H1 (cell line): ENCODE measurements at regions not wholly inside any gene's neighbourhood (a gene's known extent, or its start where the extent isn't known, plus 50 kb on each side); places are given as distances from the start of the nearest gene placed in this dataset.
A peak's percentile ranks its signal among the peaks of the same experiment; 100 is the strongest.

Experiments used
- BCL11A ChIP-seq, 2 experiments: IDR thresholded peaks; one replicate each; pipeline ENCODE4 v1.6.1; 2011; ENCODE audit warnings: low read depth in 2 of 2, low read length in 2 of 2, mild to moderate bottlenecking in 2 of 2
- CHD7 ChIP-seq: fragments of 300-600 bp; sonication (generic); IDR thresholded peaks from 2 replicates; pipeline ENCODE4 v1.7.1; 2012; ENCODE audit warnings: low read length, moderate library complexity, mild to moderate bottlenecking, inconsistent platforms; ENCODE audit not compliant: insufficient replicate concordance
- KDM5A ChIP-seq: fragments of 200-600 bp; IDR thresholded peaks from 2 replicates; pipeline ENCODE4 v1.7.1; 2012; ENCODE audit warnings: mild to moderate bottlenecking, low read length, inconsistent platforms, mixed read lengths
- RXRA ChIP-seq: IDR thresholded peaks from 2 replicates; pipeline ENCODE4 v1.6.1; 2011; ENCODE audit warnings: low read depth, mild to moderate bottlenecking, low read length, moderate library complexity; ENCODE audit not compliant: insufficient read depth
- SP1 ChIP-seq: IDR thresholded peaks from 2 replicates; pipeline ENCODE4 v1.6.1; 2011; ENCODE audit warnings: low read depth, low read length
- TBP ChIP-seq: IDR thresholded peaks from 2 replicates; pipeline ENCODE4 v1.6.1; 2011; ENCODE audit warnings: low read depth, low read length, improper control_type of control experiment
- TEAD4 ChIP-seq: IDR thresholded peaks from 2 replicates; pipeline ENCODE4 v1.6.1; 2012; ENCODE audit warnings: low read depth, low read length, inconsistent platforms, mixed read lengths
- TF ChIP-seq, protein P1 (sequence below), 3 experiments: IDR thresholded peaks; 1 replicate in 2 of 3; 2 replicates in 1 of 3; pipeline versions ENCODE4 v1.5.1 to v1.6.1; 2011; ENCODE audit warnings: low read length in 3 of 3, mild to moderate bottlenecking in 3 of 3, inconsistent platforms in 2 of 3, low read depth in 1 of 3, moderate library complexity in 1 of 3; ENCODE audit not compliant: insufficient read depth in 1 of 3; ENCODE audit errors: control extremely low read depth in 1 of 3

GRCh38 chr12:4030929-4031702 is 157.9 kb upstream of the PARP11 start (continued):
- TF ChIP-seq CHD7 (no peak), BCL11A (IDR thresholded peaks at IDR 0.05; ENCODE audit: low read depth in 2 of 2, low read length in 2 of 2) (no peak), SP1 (peak; percentile 73; the same call in 1 of the 2 replicates), RXRA (no peak), TEAD4 (peak; percentile 87), KDM5A (no peak), TBP (0 out of 2 replicates have a peak, but pooled peaks have one; percentile 5)
- TF ChIP-seq, protein P1, sequence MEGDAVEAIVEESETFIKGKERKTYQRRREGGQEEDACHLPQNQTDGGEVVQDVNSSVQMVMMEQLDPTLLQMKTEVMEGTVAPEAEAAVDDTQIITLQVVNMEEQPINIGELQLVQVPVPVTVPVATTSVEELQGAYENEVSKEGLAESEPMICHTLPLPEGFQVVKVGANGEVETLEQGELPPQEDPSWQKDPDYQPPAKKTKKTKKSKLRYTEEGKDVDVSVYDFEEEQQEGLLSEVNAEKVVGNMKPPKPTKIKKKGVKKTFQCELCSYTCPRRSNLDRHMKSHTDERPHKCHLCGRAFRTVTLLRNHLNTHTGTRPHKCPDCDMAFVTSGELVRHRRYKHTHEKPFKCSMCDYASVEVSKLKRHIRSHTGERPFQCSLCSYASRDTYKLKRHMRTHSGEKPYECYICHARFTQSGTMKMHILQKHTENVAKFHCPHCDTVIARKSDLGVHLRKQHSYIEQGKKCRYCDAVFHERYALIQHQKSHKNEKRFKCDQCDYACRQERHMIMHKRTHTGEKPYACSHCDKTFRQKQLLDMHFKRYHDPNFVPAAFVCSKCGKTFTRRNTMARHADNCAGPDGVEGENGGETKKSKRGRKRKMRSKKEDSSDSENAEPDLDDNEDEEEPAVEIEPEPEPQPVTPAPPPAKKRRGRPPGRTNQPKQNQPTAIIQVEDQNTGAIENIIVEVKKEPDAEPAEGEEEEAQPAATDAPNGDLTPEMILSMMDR (IDR thresholded peaks at IDR 0.05; ENCODE audit: control extremely low read depth in 1 of 3, insufficient read depth in 1 of 3, low read depth in 1 of 3, low read length in 3 of 3) = no peak
